WERI-Rb-1 (cell line): ENCODE measurements at regions not wholly inside any gene's neighbourhood (a gene's known extent, or its start where the extent isn't known, plus 50 kb on each side); places are given as distances from the start of the nearest gene placed in this dataset.

Source experiments
- DNase-seq: peaks from one replicate; pipeline ENCODE4 v3.0.0-alpha.2; 2020
- H3K27ac ChIP-seq: fragments of 250-450 bp; sonication (Bioruptor Pico); 2 replicates; pipeline ENCODE4 v1.5.1; 2020; ENCODE audit warnings: mild to moderate bottlenecking, moderate library complexity
- H3K27me3 ChIP-seq: fragments of 250-450 bp; sonication (Bioruptor Pico); 2 replicates; pipeline ENCODE4 v1.5.1; 2021; ENCODE audit warnings: mild to moderate bottlenecking, low read depth, moderate library complexity; ENCODE audit not compliant: insufficient read depth, severe bottlenecking
- H3K36me3 ChIP-seq: fragments of 250-450 bp; sonication (Bioruptor Pico); 2 replicates; pipeline ENCODE4 v1.5.1; 2020; ENCODE audit warnings: mild to moderate bottlenecking, moderate library complexity
- H3K4me3 ChIP-seq: 2 replicates; pipeline ENCODE4 v1.5.1; 2011; ENCODE audit warnings: low read depth, mild to moderate bottlenecking, control low read depth, low read length
- H3K9me3 ChIP-seq: fragments of 250-450 bp; sonication (Bioruptor Pico); 2 replicates; pipeline ENCODE4 v1.5.1; 2021; ENCODE audit warnings: mild to moderate bottlenecking, moderate library complexity; ENCODE audit not compliant: severe bottlenecking
- TF ChIP-seq, protein P1 (sequence below): IDR thresholded peaks from 2 replicates; pipeline ENCODE4 v1.5.1; 2011; ENCODE audit warnings: low read depth, mild to moderate bottlenecking, control low read depth, inconsistent platforms, low read length

DNA sequence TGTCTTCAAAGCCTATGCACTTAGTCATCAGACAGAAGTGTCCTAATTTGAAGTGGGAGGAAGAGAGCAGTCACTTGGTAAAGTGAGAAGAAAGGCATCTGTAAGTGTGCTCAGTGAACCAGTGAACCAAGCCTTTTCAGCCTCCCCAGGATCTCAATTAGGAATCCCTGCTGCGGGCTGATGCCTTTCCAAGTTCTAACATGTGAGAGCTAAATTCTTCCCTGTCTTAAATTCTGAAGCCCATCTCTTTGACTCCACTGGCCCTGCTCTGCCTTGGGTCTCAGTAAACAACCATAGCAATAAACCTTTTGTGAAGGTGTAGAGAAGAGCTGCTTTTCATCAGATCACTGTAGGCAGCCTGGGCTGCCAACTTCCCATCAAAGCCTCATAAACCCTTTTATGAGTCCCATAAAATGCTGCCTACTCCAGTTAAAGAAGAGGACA, 701.2 kb upstream of the LCORL start:
- no peaks in the 10 kb centered on the region for H3K27me3 ChIP-seq
- TF ChIP-seq, protein P1, sequence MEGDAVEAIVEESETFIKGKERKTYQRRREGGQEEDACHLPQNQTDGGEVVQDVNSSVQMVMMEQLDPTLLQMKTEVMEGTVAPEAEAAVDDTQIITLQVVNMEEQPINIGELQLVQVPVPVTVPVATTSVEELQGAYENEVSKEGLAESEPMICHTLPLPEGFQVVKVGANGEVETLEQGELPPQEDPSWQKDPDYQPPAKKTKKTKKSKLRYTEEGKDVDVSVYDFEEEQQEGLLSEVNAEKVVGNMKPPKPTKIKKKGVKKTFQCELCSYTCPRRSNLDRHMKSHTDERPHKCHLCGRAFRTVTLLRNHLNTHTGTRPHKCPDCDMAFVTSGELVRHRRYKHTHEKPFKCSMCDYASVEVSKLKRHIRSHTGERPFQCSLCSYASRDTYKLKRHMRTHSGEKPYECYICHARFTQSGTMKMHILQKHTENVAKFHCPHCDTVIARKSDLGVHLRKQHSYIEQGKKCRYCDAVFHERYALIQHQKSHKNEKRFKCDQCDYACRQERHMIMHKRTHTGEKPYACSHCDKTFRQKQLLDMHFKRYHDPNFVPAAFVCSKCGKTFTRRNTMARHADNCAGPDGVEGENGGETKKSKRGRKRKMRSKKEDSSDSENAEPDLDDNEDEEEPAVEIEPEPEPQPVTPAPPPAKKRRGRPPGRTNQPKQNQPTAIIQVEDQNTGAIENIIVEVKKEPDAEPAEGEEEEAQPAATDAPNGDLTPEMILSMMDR = no peak
- H3K9me3 ChIP-seq = no peaks in the 10 kb centered on the region
- no peaks in the 10 kb centered on the region for H3K36me3 ChIP-seq
- DNase-seq = no peak
- no peak overlapping the region for H3K27ac ChIP-seq
- no peak overlapping the region for H3K4me3 ChIP-seq

DNA sequence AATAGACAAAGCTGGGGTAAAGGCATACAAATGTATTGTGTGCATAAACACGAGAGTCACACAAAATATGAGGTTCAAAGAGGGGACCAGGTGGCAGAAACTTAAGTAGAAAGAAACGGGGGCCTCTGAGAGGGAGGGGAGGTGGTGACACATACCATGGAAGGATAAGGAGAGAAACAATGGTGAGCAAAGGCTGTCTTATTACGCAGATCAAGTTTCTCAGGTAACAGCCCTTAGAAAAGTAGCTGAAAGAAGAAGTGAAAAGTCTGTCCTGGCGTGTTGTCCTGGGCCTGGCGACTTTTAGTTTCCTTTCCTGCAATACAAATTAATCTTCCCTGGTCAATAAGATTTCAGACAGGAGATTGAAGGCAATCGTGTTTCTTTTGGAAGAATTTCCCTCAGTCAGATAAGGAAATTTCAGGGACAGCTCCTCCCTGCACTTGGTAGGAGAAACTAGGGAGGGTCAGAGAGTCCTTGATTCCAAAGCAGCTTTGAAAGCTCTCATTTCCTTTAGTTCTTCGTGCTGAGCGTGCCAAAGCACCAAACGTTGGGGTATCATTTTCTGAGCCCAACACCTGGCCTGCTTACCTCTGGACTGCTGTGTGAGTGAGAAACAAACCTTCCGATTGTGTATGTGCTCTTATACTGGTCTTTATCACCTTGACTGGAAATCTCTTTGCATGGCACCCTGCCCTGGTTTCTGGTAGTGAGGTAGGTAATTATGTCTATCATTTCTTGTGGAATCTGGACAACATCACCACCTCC, 676.7 kb upstream of the LCORL start:
- H3K27me3 ChIP-seq = no peaks in the 10 kb centered on the region
- DNase-seq = no peak
- no peaks in the 10 kb centered on the region for H3K36me3 ChIP-seq
- no peak overlapping the region for H3K27ac ChIP-seq
- TF ChIP-seq, protein P1 = no peak
- no peak overlapping the region for H3K4me3 ChIP-seq
- peaks cover 6% of the 10 kb centered on the region for H3K9me3 ChIP-seq

DNA sequence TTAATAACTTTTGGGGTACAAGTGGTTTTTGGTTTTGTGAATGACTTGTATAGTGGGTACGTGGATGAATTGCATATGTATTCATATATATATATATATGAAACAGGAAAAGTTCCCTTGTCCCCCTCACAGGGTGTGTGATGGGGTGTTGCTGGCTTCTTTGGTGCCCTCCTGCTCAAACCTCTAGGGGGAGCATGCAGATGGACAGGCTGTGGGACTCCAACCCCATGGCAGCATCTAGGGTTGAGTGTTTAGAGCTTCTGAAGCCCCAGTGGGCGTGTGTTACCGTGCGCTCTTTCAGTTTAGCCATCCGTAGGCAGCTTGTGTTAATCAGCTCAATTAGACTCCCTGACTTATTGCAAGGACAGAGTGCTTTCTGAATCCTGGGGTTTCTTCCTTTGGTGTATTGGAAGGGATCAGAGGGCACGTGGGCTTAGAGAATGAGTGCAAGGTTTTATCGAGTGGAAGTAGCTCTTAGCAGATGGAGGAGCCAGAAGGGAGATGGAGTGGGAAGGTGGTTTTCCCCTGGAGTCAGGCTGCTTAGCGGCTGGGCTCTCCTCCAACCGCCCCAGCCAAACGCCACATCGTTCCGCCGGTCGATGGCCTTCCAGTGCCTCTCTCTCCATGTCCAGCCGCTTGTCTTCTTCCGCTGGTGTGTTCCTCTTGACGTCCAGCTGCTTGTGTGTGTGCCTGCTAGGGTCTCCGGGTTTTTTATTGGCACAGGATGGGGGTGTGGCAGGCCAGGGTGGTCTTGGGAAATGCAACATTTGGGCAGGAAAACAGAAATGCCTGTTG, 674.4 kb upstream of the LCORL start:
- TF ChIP-seq, protein P1 = peak; percentile 76
- H3K27me3 ChIP-seq = no peaks in the 10 kb centered on the region
- no peak overlapping the region for H3K27ac ChIP-seq
- H3K36me3 ChIP-seq = no peaks in the 10 kb centered on the region
- H3K4me3 ChIP-seq = no peak overlapping the region
- peak; percentile 83 for DNase-seq
- H3K9me3 ChIP-seq = no peaks in the 10 kb centered on the region

DNA sequence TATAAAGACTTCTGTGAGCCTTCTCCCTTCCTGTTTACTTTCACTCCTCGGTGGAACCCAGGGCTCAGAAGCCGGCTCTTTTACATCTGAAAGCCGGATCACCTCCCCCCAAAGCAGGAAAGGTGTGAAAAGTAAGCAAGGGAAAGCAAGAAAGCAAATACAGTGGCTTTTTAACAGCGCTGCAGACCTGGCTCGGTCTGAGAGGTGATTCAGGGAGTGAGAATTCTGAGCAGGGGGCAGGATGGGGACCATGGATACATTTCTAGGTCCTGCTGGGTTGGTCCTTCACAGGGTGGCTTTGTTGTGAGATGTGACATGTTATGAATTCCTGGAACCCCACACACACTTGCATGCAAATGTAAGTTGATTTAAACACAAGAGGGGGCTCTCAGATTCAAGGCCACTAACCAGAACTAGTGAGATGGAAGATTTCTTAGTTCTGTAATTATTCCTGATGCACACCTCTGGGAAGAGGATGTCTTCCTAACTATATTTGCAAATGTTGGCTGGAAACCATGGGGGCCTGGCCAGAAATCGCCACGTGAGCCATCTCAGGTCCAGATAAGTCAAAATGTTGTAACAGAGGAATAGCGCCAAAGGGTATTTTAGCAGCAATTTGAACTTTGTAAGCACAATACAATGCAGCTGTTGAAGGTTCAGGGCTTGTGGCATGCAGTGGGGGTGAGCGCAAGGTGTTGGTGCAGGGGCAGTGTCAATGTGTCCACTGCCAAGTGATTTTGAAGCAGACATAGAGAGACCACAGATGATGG, 670.1 kb upstream of the LCORL start:
- H3K4me3 ChIP-seq = no peak overlapping the region

DNA sequence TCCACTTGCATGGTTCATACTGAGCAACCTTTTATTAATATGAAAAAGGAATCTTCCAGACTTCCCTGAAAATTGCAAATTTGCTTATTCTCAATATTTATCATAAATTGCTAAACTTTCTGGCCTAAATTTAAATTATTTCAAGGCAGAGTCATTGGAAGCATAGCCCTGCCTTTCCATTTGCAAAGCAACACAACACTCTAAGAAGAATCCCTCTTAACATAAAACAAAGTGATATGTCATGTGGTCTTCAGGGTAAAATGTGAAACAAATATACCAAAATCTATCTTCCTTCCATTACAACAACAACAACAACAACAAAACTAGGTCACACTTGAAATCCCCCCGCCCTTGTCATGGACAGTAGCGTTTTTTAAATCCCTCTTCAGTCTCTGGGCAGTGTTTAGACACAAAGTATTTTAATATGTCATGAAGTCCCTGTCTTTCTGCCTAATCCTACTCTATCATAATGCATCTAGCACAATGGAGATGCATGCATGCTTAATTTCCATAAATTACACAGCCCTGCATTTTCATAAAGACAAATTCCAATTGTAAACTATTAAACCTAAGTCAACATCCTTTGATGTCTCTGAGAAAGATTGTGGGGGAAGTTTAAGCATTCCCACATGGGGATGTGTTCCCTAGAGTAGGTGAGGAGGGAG, 668.9 kb upstream of the LCORL start:
- no peaks in the 10 kb centered on the region for H3K36me3 ChIP-seq
- H3K9me3 ChIP-seq = no peaks in the 10 kb centered on the region
- DNase-seq = no peak
- H3K27me3 ChIP-seq = no peaks in the 10 kb centered on the region
- H3K27ac ChIP-seq = no peak overlapping the region
- H3K4me3 ChIP-seq = no peak overlapping the region
- TF ChIP-seq, protein P1 = no peak

More for the DNA sequence above, 670.1 kb upstream of the LCORL start:
- DNase-seq = no peak
- Histone ChIP-seq H3K27me3 (no peaks in the 10 kb centered on the region), H3K9me3 (no peaks in the 10 kb centered on the region), H3K27ac (no peak overlapping the region), H3K36me3 (no peaks in the 10 kb centered on the region)
- TF ChIP-seq, protein P1 = no peak
